ENCODE measurements at regions not wholly inside any gene's neighbourhood (a gene's known extent, or its start where the extent isn't known, plus 50 kb on each side); places are given as distances from the start of the nearest gene placed in this dataset.
"Not testable (repeated sequence)": the region's sequence is repeated elsewhere in the genome, so short reads cannot be mapped to it uniquely, and the experiment has no call there.

GRCh38 chr18:64399566-64399965 lies 250.7 kb upstream of the LINC00305 start:
- DNase-seq = no peak

- DNase-seq = no peak
Measured at GRCh38 chr18:64398320-64398719, 249.4 kb upstream of the LINC00305 start.

- no peak for DNase-seq
Measured at GRCh38 chr18:64392202-64392601, 243.3 kb upstream of the LINC00305 start.

- no peak for DNase-seq
Measured at GRCh38 chr18:64384101-64384500, 235.2 kb upstream of the LINC00305 start.

- no peak for DNase-seq
Measured at GRCh38 chr18:64380117-64380516, 231.2 kb upstream of the LINC00305 start.

- no peak for DNase-seq
Measured at GRCh38 chr18:64379662-64380061, 230.8 kb upstream of the LINC00305 start.

- no peak for DNase-seq
Measured at GRCh38 chr18:64377446-64377845, 228.6 kb upstream of the LINC00305 start.

GRCh38 chr18:64372850-64373249 lies 224.0 kb upstream of the LINC00305 start:
- no peak for DNase-seq

- not testable (repeated sequence) for DNase-seq
Measured at GRCh38 chr18:64369830-64370440, 221.0 kb upstream of the LINC00305 start.

GRCh38 chr18:64365106-64365505 lies 216.2 kb upstream of the LINC00305 start:
- no peak for DNase-seq

GRCh38 chr18:64337673-64338072 lies 188.8 kb upstream of the LINC00305 start:
- no peak for DNase-seq

GRCh38 chr18:64337018-64337417 lies 188.1 kb upstream of the LINC00305 start:
- no peak for DNase-seq

- DNase-seq = peak; percentile 43
Measured at GRCh38 chr18:64334748-64335147, 185.9 kb upstream of the LINC00305 start.

- DNase-seq = no peak
Measured at GRCh38 chr18:64333584-64333983, 184.7 kb upstream of the LINC00305 start.

- DNase-seq = no peak
Measured at GRCh38 chr18:64332835-64333234, 183.9 kb upstream of the LINC00305 start.

- DNase-seq = no peak
Measured at GRCh38 chr18:64331419-64331818, 182.5 kb upstream of the LINC00305 start.

GRCh38 chr18:64330931-64331330 lies 182.0 kb upstream of the LINC00305 start:
- no peak for DNase-seq

GRCh38 chr18:64330161-64330560 lies 181.3 kb upstream of the LINC00305 start:
- no peak for DNase-seq

GRCh38 chr18:64322189-64322588 lies 173.3 kb upstream of the LINC00305 start:
- no peak for DNase-seq

GRCh38 chr18:64318547-64318946 lies 169.7 kb upstream of the LINC00305 start:
- DNase-seq = no peak

- no peak for DNase-seq
Measured at GRCh38 chr18:64311859-64312258, 163.0 kb upstream of the LINC00305 start.

GRCh38 chr18:64295839-64296238 lies 147.0 kb upstream of the LINC00305 start:
- no peak for DNase-seq

GRCh38 chr18:64294967-64295366 lies 146.1 kb upstream of the LINC00305 start:
- DNase-seq = no peak

- DNase-seq = no peak
Measured at GRCh38 chr18:64288432-64288831, 139.5 kb upstream of the LINC00305 start.

GRCh38 chr18:64287926-64288325 lies 139.0 kb upstream of the LINC00305 start:
- no peak for DNase-seq
